Right atrium auricular region (tissue), 2 donors: ENCODE measurements at regions not wholly inside any gene's neighbourhood (a gene's known extent, or its start where the extent isn't known, plus 50 kb on each side); places are given as distances from the start of the nearest gene placed in this dataset.

Experiments used
- DNase-seq: peaks from one replicate; pipeline ENCODE4 v3.0.0-alpha.2; 2019; ENCODE audit warnings: low spot score
- H3K27ac ChIP-seq, 2 donors: fragments of 200-600 bp; sonication (generic); 1 replicate in 1 of 2; 2 replicates in 1 of 2; pipeline ENCODE4 v1.5.1; 2016 to 2019
- H3K27me3 ChIP-seq, 2 donors: fragments of 200-600 bp; sonication (generic); one replicate each; pipeline versions ENCODE4 v1.5.1 to v1.6.0; 2017 to 2019
- H3K36me3 ChIP-seq: fragments of 200-600 bp; sonication (generic); one replicate; pipeline ENCODE4 v1.5.1; 2016
- H3K4me1 ChIP-seq, 2 donors: fragments of 200-600 bp; sonication (generic); one replicate each; pipeline versions ENCODE4 v1.5.1 to v1.6.0; 2017 to 2019
- H3K4me3 ChIP-seq, 2 donors: fragments of 200-600 bp; sonication (generic); 1 replicate in 1 of 2; 2 replicates in 1 of 2; pipeline ENCODE4 v1.5.1; 2017 to 2019; ENCODE audit warnings: mild to moderate bottlenecking in 1 of 2, moderate library complexity in 1 of 2
- H3K9me3 ChIP-seq, 2 donors: fragments of 200-600 bp; sonication (generic); one replicate each; pipeline ENCODE4 v1.5.1; 2019
- TF ChIP-seq, protein P1 (sequence below), 2 donors: fragments of 200-600 bp; sonication (generic); IDR thresholded peaks; one replicate each; pipeline ENCODE4 v1.5.1; 2019; ENCODE audit warnings: antibody characterized with exemption in 2 of 2

DNA sequence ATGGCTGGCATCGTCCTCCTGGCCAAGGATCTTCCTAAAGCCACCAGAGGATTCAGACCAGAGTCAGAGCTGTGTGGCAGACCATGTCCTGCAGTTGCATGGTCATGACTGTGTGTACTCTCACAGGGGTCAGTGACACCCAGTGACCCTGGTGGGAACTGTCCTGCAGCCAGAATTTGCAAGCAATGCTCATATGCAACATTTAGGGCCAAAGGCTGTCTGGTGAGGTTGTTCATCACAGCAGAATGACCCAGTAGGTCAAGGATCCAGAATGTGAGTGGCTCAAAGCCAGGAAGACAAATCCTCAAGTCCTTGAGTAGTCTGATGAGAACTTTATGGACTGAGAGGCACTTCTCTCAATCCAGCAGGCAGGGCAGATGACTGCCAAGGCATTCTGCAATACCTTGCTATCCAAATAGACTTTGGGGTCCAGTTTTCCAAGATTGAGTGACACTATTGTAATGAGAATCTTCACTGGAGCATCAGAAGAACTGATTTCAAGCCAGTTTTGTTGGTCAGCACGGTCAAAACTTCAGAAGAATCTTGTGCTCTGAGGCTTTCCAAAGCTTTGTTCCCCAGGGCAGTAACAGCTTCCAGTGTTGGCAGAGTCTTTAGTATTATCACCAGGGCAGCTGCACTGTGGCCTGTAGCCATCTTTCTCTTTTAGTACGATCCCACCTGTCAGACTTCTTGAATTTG, 122.0 kb downstream of the PTCSC3 start:
- Histone ChIP-seq H3K4me3 (no peak overlapping the region), H3K27ac (no peak overlapping the region), H3K27me3 (no peaks in the 10 kb centered on the region), H3K9me3 (no peaks in the 10 kb centered on the region), H3K36me3 (no peaks in the 10 kb centered on the region), H3K4me1 (no peaks in the 10 kb centered on the region)
- TF ChIP-seq, protein P1, sequence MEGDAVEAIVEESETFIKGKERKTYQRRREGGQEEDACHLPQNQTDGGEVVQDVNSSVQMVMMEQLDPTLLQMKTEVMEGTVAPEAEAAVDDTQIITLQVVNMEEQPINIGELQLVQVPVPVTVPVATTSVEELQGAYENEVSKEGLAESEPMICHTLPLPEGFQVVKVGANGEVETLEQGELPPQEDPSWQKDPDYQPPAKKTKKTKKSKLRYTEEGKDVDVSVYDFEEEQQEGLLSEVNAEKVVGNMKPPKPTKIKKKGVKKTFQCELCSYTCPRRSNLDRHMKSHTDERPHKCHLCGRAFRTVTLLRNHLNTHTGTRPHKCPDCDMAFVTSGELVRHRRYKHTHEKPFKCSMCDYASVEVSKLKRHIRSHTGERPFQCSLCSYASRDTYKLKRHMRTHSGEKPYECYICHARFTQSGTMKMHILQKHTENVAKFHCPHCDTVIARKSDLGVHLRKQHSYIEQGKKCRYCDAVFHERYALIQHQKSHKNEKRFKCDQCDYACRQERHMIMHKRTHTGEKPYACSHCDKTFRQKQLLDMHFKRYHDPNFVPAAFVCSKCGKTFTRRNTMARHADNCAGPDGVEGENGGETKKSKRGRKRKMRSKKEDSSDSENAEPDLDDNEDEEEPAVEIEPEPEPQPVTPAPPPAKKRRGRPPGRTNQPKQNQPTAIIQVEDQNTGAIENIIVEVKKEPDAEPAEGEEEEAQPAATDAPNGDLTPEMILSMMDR (IDR thresholded peaks at IDR 0.05) = no peak
- DNase-seq = no peak

GRCh38 chr14:36052681-36053080, 123.8 kb downstream of the PTCSC3 start:
- H3K27ac ChIP-seq = no peak overlapping the region
- no peaks in the 10 kb centered on the region for H3K4me1 ChIP-seq
- H3K36me3 ChIP-seq = no peaks in the 10 kb centered on the region
- no peak for DNase-seq
- no peak overlapping the region for H3K4me3 ChIP-seq
- TF ChIP-seq, protein P1 (IDR thresholded peaks at IDR 0.05) = no peak
- H3K27me3 ChIP-seq = no peaks in the 10 kb centered on the region
- H3K9me3 ChIP-seq = no peaks in the 10 kb centered on the region

GRCh38 chr14:36052063-36052462, 124.5 kb downstream of the PTCSC3 start:
- TF ChIP-seq, protein P1 (IDR thresholded peaks at IDR 0.05) = no peak
- Histone ChIP-seq H3K9me3 (no peaks in the 10 kb centered on the region), H3K4me3 (no peak overlapping the region), H3K27me3 (no peaks in the 10 kb centered on the region), H3K27ac (no peak overlapping the region), H3K4me1 (no peaks in the 10 kb centered on the region), H3K36me3 (no peaks in the 10 kb centered on the region)
- DNase-seq = no peak

- no peak overlapping the region for H3K27ac ChIP-seq
- H3K4me3 ChIP-seq = no peak overlapping the region
- no peaks in the 10 kb centered on the region for H3K27me3 ChIP-seq
- TF ChIP-seq, protein P1 (IDR thresholded peaks at IDR 0.05) = no peak
- no peaks in the 10 kb centered on the region for H3K9me3 ChIP-seq
- no peak for DNase-seq
- H3K36me3 ChIP-seq = no peaks in the 10 kb centered on the region
- no peaks in the 10 kb centered on the region for H3K4me1 ChIP-seq
Observed at GRCh38 chr14:36048667-36049066, 127.9 kb downstream of the PTCSC3 start.

DNA sequence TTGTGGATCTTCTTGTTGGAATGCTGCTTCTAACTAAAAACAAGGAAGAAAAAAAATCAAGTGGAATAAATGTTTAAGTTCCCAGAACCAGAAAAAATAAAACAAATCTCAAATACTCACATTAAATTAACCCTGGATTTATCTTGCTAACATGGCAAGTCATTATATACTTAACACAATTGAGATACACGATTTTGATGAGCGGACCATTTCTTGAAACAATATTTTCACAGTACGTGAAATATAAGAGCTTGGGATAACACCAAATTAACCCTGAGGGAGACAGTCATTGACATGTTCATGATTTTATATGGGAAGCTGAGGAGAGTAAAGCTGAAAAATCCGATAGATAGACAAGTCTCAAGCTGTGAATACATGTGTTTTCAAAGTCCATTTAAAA, 128.6 kb downstream of the PTCSC3 start:
- Histone ChIP-seq H3K27ac (no peak overlapping the region), H3K36me3 (no peaks in the 10 kb centered on the region), H3K9me3 (no peaks in the 10 kb centered on the region), H3K4me1 (no peaks in the 10 kb centered on the region), H3K27me3 (no peaks in the 10 kb centered on the region), H3K4me3 (no peak overlapping the region)
- TF ChIP-seq, protein P1 (IDR thresholded peaks at IDR 0.05) = no peak
- no peak for DNase-seq

- Histone ChIP-seq H3K9me3 (peaks cover 0 to 7% of the 10 kb centered on the region in 2 donors), H3K27ac (no peak overlapping the region), H3K4me1 (no peaks in the 10 kb centered on the region), H3K4me3 (no peak overlapping the region), H3K36me3 (no peaks in the 10 kb centered on the region), H3K27me3 (no peaks in the 10 kb centered on the region)
- no peak for DNase-seq
- TF ChIP-seq, protein P1 (IDR thresholded peaks at IDR 0.05) = no peak
Observed at GRCh38 chr14:36035675-36036074, 140.8 kb downstream of the PTCSC3 start.
